K562 (cell line): ENCODE measurements at regions not wholly inside any gene's neighbourhood (a gene's known extent, or its start where the extent isn't known, plus 50 kb on each side); places are given as distances from the start of the nearest gene placed in this dataset.
"Not testable (repeated sequence)": the region's sequence is repeated elsewhere in the genome, so short reads cannot be mapped to it uniquely, and the experiment has no call there.

Experiments
- ATF3 ChIP-seq, 2 experiments: fragments of 450-650 bp in 1 of 2; sonication (generic) in 1 of 2; formaldehyde crosslinking in 1 of 2; IDR thresholded peaks in 1 of 2; conservative IDR thresholded peaks in 1 of 2; 2 replicates each; pipeline versions ENCODE4 v1.6.1 to v1.8.1; 2016 to 2023; ENCODE audit warnings: mild to moderate bottlenecking in 2 of 2, moderate library complexity in 2 of 2, inconsistent platforms in 1 of 2, missing genetic modification reagents in 1 of 2
- CEBPB ChIP-seq: fragments of 450-650 bp; IDR thresholded peaks from 2 replicates; pipeline ENCODE4 v1.6.1; 2016; ENCODE audit warnings: missing genetic modification characterization, missing compliant biosample characterization
- CLOCK ChIP-seq: fragments of 250-450 bp; sonication (Bioruptor Pico); IDR thresholded peaks from 2 replicates; pipeline ENCODE4 v1.4.0; 2020; ENCODE audit warnings: mild to moderate bottlenecking, moderate library complexity, borderline replicate concordance
- CTCF ChIP-seq, 3 experiments: IDR thresholded peaks in 2 of 3; conservative IDR thresholded peaks in 1 of 3; 2 replicates each; pipeline ENCODE4 v1.5.1; 2011 to 2012; ENCODE audit warnings: low read length in 3 of 3, mild to moderate bottlenecking in 3 of 3, control low read depth in 2 of 3, improper control_type of control experiment in 1 of 3, inconsistent platforms in 1 of 3, low read depth in 1 of 3, mixed read lengths in 1 of 3, moderate library complexity in 1 of 3; ENCODE audit not compliant: insufficient read depth in 2 of 3
- ESRRA ChIP-seq: fragments of 450-650 bp; IDR thresholded peaks from 2 replicates; pipeline ENCODE4 v1.6.1; 2014; ENCODE audit warnings: low read depth, mild to moderate bottlenecking, moderate library complexity, borderline replicate concordance
- MAX ChIP-seq: sonication (generic); formaldehyde crosslinking; IDR thresholded peaks from 2 replicates; pipeline ENCODE4 v1.9.0; 2022; ENCODE audit warnings: mild to moderate bottlenecking, missing genetic modification reagents
- RBBP5 ChIP-seq: fragments of 200-600 bp; sonication (generic); IDR thresholded peaks from 2 replicates; pipeline ENCODE4 v1.6.1; 2012; ENCODE audit warnings: borderline replicate concordance, mild to moderate bottlenecking, low read length, control low read depth, inconsistent platforms; ENCODE audit not compliant: insufficient read depth, poor library complexity, severe bottlenecking
- SRSF3 ChIP-seq: fragments of 200-400 bp; formaldehyde crosslinking; IDR thresholded peaks from 2 replicates; pipeline ENCODE4 v1.6.1; 2016; ENCODE audit warnings: mild to moderate bottlenecking, low read length, moderate library complexity; ENCODE audit not compliant: insufficient read depth
- TCF7L2 ChIP-seq: fragments of 150-350 bp; IDR thresholded peaks from 2 replicates; pipeline ENCODE4 v1.6.1; 2016; ENCODE audit warnings: low read depth, mild to moderate bottlenecking, low read length, moderate library complexity
- ZNF224 ChIP-seq: sonication (generic); formaldehyde crosslinking; IDR thresholded peaks from 2 replicates; pipeline ENCODE4 v1.8.0; 2022; ENCODE audit warnings: mild to moderate bottlenecking, missing genetic modification reagents

GRCh38 chr2:89154247-89154682 is 462.8 kb downstream of the RPIA start:
- TF ChIP-seq CTCF (IDR thresholded peaks at IDR 0.05 in 2 of 3, conservative IDR thresholded peaks at IDR 0.05 in 1 of 3; ENCODE audit: insufficient read depth in 2 of 3, low read depth in 1 of 3, low read length in 3 of 3); CLOCK; MAX; SRSF3; ESRRA; TCF7L2; ZNF224; CEBPB; RBBP5; ATF3 (IDR thresholded peaks at IDR 0.05); ATF3 (CRISPR knock-in tag; conservative IDR thresholded peaks at IDR 0.05): not testable (repeated sequence)
